ENCODE measurements at regions not wholly inside any gene's neighbourhood (a gene's known extent, or its start where the extent isn't known, plus 50 kb on each side); places are given as distances from the start of the nearest gene placed in this dataset.

GRCh38 chr12:67909091-67909531 lies 80.1 kb upstream of the IFNG-AS1 start:
- H3K27ac ChIP-seq, result no peak overlapping the region
- H3K4me1 ChIP-seq, result no peaks in the 10 kb centered on the region
- H3K27me3 ChIP-seq, result no peaks in the 10 kb centered on the region
- no peak overlapping the region for H3K9ac ChIP-seq (ENCODE audit: low read depth in 2 of 2, low read length in 2 of 2)
- H3K9me3 ChIP-seq, result no peaks in the 10 kb centered on the region
- intact Hi-C loops (cut with DNase I), result no loop called here
- DNase-seq, result no peak
- H3K4me3 ChIP-seq, result no peak overlapping the region
- no peaks in the 10 kb centered on the region for H3K36me3 ChIP-seq
- TF ChIP-seq, protein P1, sequence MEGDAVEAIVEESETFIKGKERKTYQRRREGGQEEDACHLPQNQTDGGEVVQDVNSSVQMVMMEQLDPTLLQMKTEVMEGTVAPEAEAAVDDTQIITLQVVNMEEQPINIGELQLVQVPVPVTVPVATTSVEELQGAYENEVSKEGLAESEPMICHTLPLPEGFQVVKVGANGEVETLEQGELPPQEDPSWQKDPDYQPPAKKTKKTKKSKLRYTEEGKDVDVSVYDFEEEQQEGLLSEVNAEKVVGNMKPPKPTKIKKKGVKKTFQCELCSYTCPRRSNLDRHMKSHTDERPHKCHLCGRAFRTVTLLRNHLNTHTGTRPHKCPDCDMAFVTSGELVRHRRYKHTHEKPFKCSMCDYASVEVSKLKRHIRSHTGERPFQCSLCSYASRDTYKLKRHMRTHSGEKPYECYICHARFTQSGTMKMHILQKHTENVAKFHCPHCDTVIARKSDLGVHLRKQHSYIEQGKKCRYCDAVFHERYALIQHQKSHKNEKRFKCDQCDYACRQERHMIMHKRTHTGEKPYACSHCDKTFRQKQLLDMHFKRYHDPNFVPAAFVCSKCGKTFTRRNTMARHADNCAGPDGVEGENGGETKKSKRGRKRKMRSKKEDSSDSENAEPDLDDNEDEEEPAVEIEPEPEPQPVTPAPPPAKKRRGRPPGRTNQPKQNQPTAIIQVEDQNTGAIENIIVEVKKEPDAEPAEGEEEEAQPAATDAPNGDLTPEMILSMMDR (IDR thresholded peaks at IDR 0.05), result no peak

DNA sequence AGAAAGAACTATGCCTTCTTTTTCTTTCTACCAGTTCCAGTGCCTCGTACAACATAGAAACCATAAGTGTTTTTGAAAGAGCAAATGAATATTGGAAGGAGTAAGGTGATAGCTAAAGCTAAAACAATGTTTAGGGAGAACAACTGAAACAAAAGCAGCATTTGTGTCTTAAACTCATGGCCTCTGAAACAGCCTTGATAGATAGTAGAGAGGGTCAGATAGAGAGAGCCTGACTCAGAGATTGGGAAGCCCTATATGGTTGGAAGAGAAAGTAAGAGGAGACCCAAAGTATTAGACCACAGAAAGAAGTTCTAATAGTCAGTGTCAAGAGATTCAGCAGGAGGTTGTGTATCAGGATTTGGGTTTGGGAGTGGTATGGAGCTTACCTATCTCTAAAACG lies 79.6 kb upstream of the IFNG-AS1 start:
- Histone ChIP-seq H3K9ac (ENCODE audit: low read depth in 2 of 2, low read length in 2 of 2) (no peak overlapping the region), H3K4me3 (no peak overlapping the region), H3K27ac (no peak overlapping the region), H3K27me3 (no peaks in the 10 kb centered on the region), H3K4me1 (no peaks in the 10 kb centered on the region), H3K9me3 (no peaks in the 10 kb centered on the region), H3K36me3 (no peaks in the 10 kb centered on the region)
- DNase-seq, result no peak
- intact Hi-C loops (cut with DNase I), result no loop called here
- TF ChIP-seq, protein P1 (IDR thresholded peaks at IDR 0.05), result no peak

DNA sequence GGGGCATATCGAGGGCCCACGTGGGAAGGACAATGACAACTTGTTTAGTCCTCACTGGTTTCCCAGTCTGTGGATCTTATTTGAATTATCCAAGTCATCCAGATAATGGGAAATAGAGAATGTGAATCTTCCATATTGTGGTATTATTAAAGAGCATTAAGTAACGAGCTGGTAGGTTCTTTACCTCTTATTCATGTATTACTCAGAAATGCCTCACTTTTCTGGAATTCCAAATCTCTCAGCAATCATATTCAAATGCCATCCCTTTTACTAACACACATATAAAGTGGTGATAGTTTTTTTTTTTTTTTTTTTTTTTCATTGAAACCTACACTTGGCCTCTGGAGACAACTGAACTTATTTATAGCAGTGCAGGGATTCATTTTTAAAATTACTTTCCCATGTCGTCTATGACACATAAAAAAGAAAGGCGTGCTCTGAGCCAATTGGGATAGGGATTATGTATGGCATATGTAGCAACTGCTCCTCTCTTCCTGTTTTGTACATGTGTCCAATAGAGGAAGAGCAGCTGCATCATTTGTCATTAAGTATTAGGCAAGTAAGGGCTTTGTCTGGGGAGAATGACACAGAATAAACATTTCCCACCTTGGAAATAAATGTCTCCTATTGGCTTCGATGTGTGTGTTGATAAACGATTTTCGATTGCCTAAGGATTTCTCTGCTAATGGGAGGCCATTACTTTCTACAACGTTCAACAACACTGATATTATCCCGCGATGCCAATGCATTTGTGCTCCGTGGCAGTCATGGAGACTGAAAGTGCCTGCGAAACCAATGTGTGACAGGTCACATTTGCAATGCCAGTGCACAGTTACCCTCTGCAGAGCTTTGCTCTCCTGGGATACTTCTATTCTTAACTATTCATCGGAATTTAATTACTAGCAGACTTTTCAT lies 78.6 kb upstream of the IFNG-AS1 start:
- no peak overlapping the region for H3K9ac ChIP-seq (ENCODE audit: low read depth in 2 of 2, low read length in 2 of 2)
- DNase-seq, result no peak
- H3K4me1 ChIP-seq, result no peaks in the 10 kb centered on the region
- no peaks in the 10 kb centered on the region for H3K36me3 ChIP-seq
- no peaks in the 10 kb centered on the region for H3K27me3 ChIP-seq
- TF ChIP-seq, protein P1 (IDR thresholded peaks at IDR 0.05), result no peak
- no peaks in the 10 kb centered on the region for H3K9me3 ChIP-seq
- no peak overlapping the region for H3K27ac ChIP-seq
- intact Hi-C loops (cut with DNase I), result no loop called here
- H3K4me3 ChIP-seq, result no peak overlapping the region

GRCh38 chr12:67911275-67911600 lies 78.0 kb upstream of the IFNG-AS1 start:
- no peaks in the 10 kb centered on the region for H3K4me1 ChIP-seq
- no peaks in the 10 kb centered on the region for H3K9me3 ChIP-seq
- no peak overlapping the region for H3K9ac ChIP-seq (ENCODE audit: low read depth in 2 of 2, low read length in 2 of 2)
- H3K4me3 ChIP-seq, result no peak overlapping the region
- no peaks in the 10 kb centered on the region for H3K27me3 ChIP-seq
- intact Hi-C loops (cut with DNase I), result no loop called here
- no peak overlapping the region for H3K27ac ChIP-seq
- DNase-seq, result no peak
- H3K36me3 ChIP-seq, result no peaks in the 10 kb centered on the region
- TF ChIP-seq, protein P1 (IDR thresholded peaks at IDR 0.05), result no peak

DNA sequence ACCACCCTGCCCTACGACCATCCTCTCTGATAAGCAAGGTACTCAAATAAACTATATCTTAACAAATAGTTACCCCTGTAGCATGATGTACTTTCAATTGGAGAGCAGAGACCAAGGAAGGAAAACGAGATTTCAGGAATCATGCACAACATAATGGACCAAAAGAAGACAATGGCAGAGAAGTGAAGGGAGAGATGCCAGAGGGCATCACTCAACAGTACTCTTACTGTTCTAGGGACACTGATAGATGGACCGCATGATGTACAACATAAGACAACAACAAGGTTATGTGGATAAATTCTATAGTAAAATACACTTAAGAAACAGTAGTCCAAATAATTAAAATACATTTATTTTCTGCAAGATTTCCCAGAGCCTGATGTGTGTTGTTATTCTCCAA lies 77.5 kb upstream of the IFNG-AS1 start:
- intact Hi-C loops (cut with DNase I), result no loop called here
- TF ChIP-seq, protein P1 (IDR thresholded peaks at IDR 0.05), result no peak
- H3K9me3 ChIP-seq, result no peaks in the 10 kb centered on the region
- H3K36me3 ChIP-seq, result no peaks in the 10 kb centered on the region
- H3K4me1 ChIP-seq, result no peaks in the 10 kb centered on the region
- H3K27ac ChIP-seq, result no peak overlapping the region
- H3K27me3 ChIP-seq, result no peaks in the 10 kb centered on the region
- no peak for DNase-seq
- no peak overlapping the region for H3K4me3 ChIP-seq
- no peak overlapping the region for H3K9ac ChIP-seq (ENCODE audit: low read depth in 2 of 2, low read length in 2 of 2)

All from colonic mucosa (tissue), 4 donors.